Fibroblast of lung (primary cell): ENCODE measurements at regions not wholly inside any gene's neighbourhood (a gene's known extent, or its start where the extent isn't known, plus 50 kb on each side); places are given as distances from the start of the nearest gene placed in this dataset.

Source experiments
- CTCF ChIP-seq, 2 donors: IDR thresholded peaks in 1 of 2; conservative IDR thresholded peaks in 1 of 2; 1 replicate in 1 of 2; 2 replicates in 1 of 2; pipeline ENCODE4 v1.5.1; 2011 to 2012; ENCODE audit warnings: low read length in 2 of 2, control low read depth in 1 of 2, inconsistent platforms in 1 of 2, low read depth in 1 of 2, mild to moderate bottlenecking in 1 of 2
- EZH2 ChIP-seq: IDR thresholded peaks from 2 replicates; pipeline ENCODE4 v1.5.1; 2012; ENCODE audit warnings: low read length, control low read depth, mild to moderate bottlenecking; ENCODE audit errors: missing control alignments

GRCh38 chr11:69359735-69360480 is 66.0 kb downstream of the MYEOV start:
- TF ChIP-seq CTCF (conservative IDR thresholded peaks at IDR 0.05 in 1 of 2, IDR thresholded peaks at IDR 0.05 in 1 of 2; ENCODE audit: low read depth in 1 of 2, low read length in 2 of 2) (no peak), EZH2 (no peak)
